ENCODE measurements at regions not wholly inside any gene's neighbourhood (a gene's known extent, or its start where the extent isn't known, plus 50 kb on each side); places are given as distances from the start of the nearest gene placed in this dataset.
"Not testable (repeated sequence)": the region's sequence is repeated elsewhere in the genome, so short reads cannot be mapped to it uniquely, and the experiment has no call there.

GRCh38 chr18:22063672-22064071, 105.7 kb upstream of the GATA6 start:
- no peak overlapping the region for H3K9ac ChIP-seq (ENCODE audit: low read depth, low read length)
- no peaks in the 10 kb centered on the region for H3K27me3 ChIP-seq (ENCODE audit: control insufficient read depth, insufficient read depth, low read length)
- peaks cover 7% of the 10 kb centered on the region for H3K9me3 ChIP-seq (replicated peaks; ENCODE audit: low read length)
- no peak overlapping the region for H3K4me3 ChIP-seq (ENCODE audit: low read length)
- no peak overlapping the region for H3K4me2 ChIP-seq (ENCODE audit: low read length)
- H3K36me3 ChIP-seq (ENCODE audit: insufficient read depth, low read length) = no peaks in the 10 kb centered on the region
- H3K4me1 ChIP-seq (ENCODE audit: control insufficient read depth, insufficient read depth, low read length) = no peaks in the 10 kb centered on the region

DNA sequence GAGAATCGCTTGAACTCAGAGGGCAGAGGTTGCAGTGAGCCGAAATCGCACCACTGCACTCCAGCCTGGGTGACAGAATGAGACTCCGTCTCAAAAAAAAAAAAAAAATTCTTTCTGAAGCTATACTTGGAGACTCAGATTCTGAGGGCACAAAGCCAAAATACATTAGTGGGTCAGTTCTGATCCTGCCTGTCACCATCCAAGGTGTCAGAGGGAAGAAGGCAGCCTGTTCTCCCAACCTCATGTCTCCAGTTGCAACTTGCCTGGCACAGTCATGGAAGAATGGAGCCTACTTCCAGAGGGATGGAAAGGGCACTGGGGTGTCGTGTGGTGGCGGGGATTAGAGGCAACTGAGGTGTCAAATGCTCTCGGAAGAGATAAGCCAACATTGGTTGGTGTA, 104.8 kb upstream of the GATA6 start:
- H3K36me3 ChIP-seq (ENCODE audit: insufficient read depth, low read length) = no peaks in the 10 kb centered on the region
- no peak overlapping the region for H3K4me2 ChIP-seq (ENCODE audit: low read length)
- no peaks in the 10 kb centered on the region for H3K27me3 ChIP-seq (ENCODE audit: control insufficient read depth, insufficient read depth, low read length)
- no peak overlapping the region for H3K9ac ChIP-seq (ENCODE audit: low read depth, low read length)
- H3K4me3 ChIP-seq (ENCODE audit: low read length) = no peak overlapping the region
- H3K9me3 ChIP-seq (replicated peaks; ENCODE audit: low read length) = peaks cover 7% of the 10 kb centered on the region
- no peaks in the 10 kb centered on the region for H3K4me1 ChIP-seq (ENCODE audit: control insufficient read depth, insufficient read depth, low read length)

- no peaks in the 10 kb centered on the region for H3K36me3 ChIP-seq (ENCODE audit: insufficient read depth, low read length)
- H3K9ac ChIP-seq (ENCODE audit: low read depth, low read length) = no peak overlapping the region
- H3K27me3 ChIP-seq (ENCODE audit: control insufficient read depth, insufficient read depth, low read length) = no peaks in the 10 kb centered on the region
- no peak overlapping the region for H3K4me2 ChIP-seq (ENCODE audit: low read length)
- peaks cover 7% of the 10 kb centered on the region for H3K9me3 ChIP-seq (replicated peaks; ENCODE audit: low read length)
- no peaks in the 10 kb centered on the region for H3K4me1 ChIP-seq (ENCODE audit: control insufficient read depth, insufficient read depth, low read length)
- no peak overlapping the region for H3K4me3 ChIP-seq (ENCODE audit: low read length)
These were observed 104.1 kb upstream of the GATA6 start for GRCh38 chr18:22065311-22065710.

DNA sequence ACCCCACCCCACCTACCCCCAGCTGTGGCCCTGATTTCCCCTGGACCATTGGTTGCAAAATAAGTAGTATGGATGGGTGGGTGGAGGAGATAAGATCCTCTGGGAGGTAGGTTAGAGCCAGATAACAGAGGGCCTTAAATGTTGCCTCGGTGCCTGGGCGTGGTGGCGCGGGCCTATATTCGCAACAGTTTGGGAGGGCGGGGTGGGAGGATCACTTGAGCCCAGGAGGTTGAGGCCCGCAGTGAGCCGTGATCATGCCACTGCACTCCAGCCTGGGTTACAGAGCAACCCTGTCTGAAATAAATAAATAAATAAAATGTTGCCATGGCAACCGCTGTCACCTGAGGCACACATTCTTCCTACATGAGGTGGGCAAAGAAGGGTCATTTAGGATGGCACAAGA, 103.3 kb upstream of the GATA6 start:
- no peak overlapping the region for H3K4me2 ChIP-seq (ENCODE audit: low read length)
- no peak overlapping the region for H3K4me3 ChIP-seq (ENCODE audit: low read length)
- no peak overlapping the region for H3K9ac ChIP-seq (ENCODE audit: low read depth, low read length)
- H3K4me1 ChIP-seq (ENCODE audit: control insufficient read depth, insufficient read depth, low read length) = no peaks in the 10 kb centered on the region
- H3K9me3 ChIP-seq (replicated peaks; ENCODE audit: low read length) = peaks cover 7% of the 10 kb centered on the region
- H3K36me3 ChIP-seq (ENCODE audit: insufficient read depth, low read length) = no peaks in the 10 kb centered on the region
- H3K27me3 ChIP-seq (ENCODE audit: control insufficient read depth, insufficient read depth, low read length) = no peaks in the 10 kb centered on the region

DNA sequence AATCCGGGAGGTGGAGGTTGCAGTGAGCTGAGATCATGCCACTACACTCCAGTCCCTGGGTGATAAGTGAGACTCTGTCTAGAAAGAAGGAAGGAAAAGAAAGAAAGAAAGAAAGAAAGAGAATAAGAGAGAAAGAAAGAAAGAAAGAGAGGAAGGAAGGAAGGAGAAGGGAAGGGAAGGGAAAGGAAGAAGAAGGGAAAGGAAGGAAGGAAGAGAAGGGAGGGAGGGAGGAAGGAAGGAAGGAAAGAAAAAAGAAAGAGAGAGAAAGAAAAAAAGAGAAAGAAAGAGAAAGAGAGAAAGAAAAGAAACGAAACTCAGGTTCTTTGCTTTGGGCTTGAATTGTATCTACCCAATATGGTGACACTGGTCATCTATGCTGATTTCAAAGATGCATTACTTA, 102.3 kb upstream of the GATA6 start:
- peaks cover 7% of the 10 kb centered on the region for H3K9me3 ChIP-seq (replicated peaks; ENCODE audit: low read length)
- no peak overlapping the region for H3K4me2 ChIP-seq (ENCODE audit: low read length)
- no peak overlapping the region for H3K4me3 ChIP-seq (ENCODE audit: low read length)
- H3K4me1 ChIP-seq (ENCODE audit: control insufficient read depth, insufficient read depth, low read length) = no peaks in the 10 kb centered on the region
- no peaks in the 10 kb centered on the region for H3K36me3 ChIP-seq (ENCODE audit: insufficient read depth, low read length)
- H3K27me3 ChIP-seq (ENCODE audit: control insufficient read depth, insufficient read depth, low read length) = no peaks in the 10 kb centered on the region
- H3K9ac ChIP-seq (ENCODE audit: low read depth, low read length) = no peak overlapping the region

- Histone ChIP-seq H3K27me3 (ENCODE audit: control insufficient read depth, insufficient read depth, low read length) (no peaks in the 10 kb centered on the region), H3K4me2 (ENCODE audit: low read length) (no peak overlapping the region), H3K36me3 (ENCODE audit: insufficient read depth, low read length) (no peaks in the 10 kb centered on the region), H3K9ac (ENCODE audit: low read depth, low read length) (no peak overlapping the region), H3K4me3 (ENCODE audit: low read length) (no peak overlapping the region), H3K4me1 (ENCODE audit: control insufficient read depth, insufficient read depth, low read length) (no peaks in the 10 kb centered on the region), H3K9me3 (replicated peaks; ENCODE audit: low read length) (peaks cover 7% of the 10 kb centered on the region)
These were observed 101.7 kb upstream of the GATA6 start for GRCh38 chr18:22067682-22068081.

GRCh38 chr18:22068784-22069183, 100.6 kb upstream of the GATA6 start:
- not testable (repeated sequence) for H3K4me1 ChIP-seq (ENCODE audit: control insufficient read depth, insufficient read depth, low read length); H3K9me3 ChIP-seq (replicated peaks; ENCODE audit: low read length); H3K4me2 ChIP-seq (ENCODE audit: low read length)

GRCh38 chr18:22069916-22070315, 99.5 kb upstream of the GATA6 start:
- Histone ChIP-seq H3K9ac (ENCODE audit: low read depth, low read length) (no peak overlapping the region), H3K4me1 (ENCODE audit: control insufficient read depth, insufficient read depth, low read length) (no peaks in the 10 kb centered on the region), H3K27me3 (ENCODE audit: control insufficient read depth, insufficient read depth, low read length) (no peaks in the 10 kb centered on the region), H3K36me3 (ENCODE audit: insufficient read depth, low read length) (no peaks in the 10 kb centered on the region), H3K9me3 (replicated peaks; ENCODE audit: low read length) (peaks cover 7% of the 10 kb centered on the region), H3K4me3 (ENCODE audit: low read length) (no peak overlapping the region), H3K4me2 (ENCODE audit: low read length) (no peak overlapping the region)

More at GRCh38 chr18:22068784-22069183, 100.6 kb upstream of the GATA6 start:
- not testable (repeated sequence) for H3K9ac ChIP-seq (ENCODE audit: low read depth, low read length); H3K4me3 ChIP-seq (ENCODE audit: low read length); H3K27me3 ChIP-seq (ENCODE audit: control insufficient read depth, insufficient read depth, low read length); H3K36me3 ChIP-seq (ENCODE audit: insufficient read depth, low read length)

DNA sequence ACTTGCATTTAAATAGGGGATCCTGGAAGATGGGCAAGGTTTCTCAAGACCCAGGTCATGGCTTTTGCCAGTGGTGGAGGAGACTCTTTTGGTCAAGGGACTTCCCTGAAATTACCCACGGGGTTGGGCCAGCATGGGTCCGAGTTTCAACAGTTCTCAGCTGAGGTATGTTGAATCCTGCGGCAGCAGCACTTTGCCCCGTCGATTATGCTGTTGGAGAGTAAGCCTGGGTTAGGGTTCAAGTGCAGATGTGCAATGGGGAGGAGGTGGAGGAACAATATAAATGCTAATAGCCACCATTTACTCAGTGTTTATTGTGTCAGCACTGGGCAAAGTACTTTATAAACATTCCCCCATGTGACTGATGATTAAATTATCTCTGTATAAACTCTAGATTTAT, 96.0 kb upstream of the GATA6 start:
- H3K4me3 ChIP-seq (ENCODE audit: low read length) = no peak overlapping the region
- H3K9me3 ChIP-seq (replicated peaks; ENCODE audit: low read length) = no peaks in the 10 kb centered on the region
- no peaks in the 10 kb centered on the region for H3K36me3 ChIP-seq (ENCODE audit: insufficient read depth, low read length)
- no peak overlapping the region for H3K4me2 ChIP-seq (ENCODE audit: low read length)
- no peaks in the 10 kb centered on the region for H3K27me3 ChIP-seq (ENCODE audit: control insufficient read depth, insufficient read depth, low read length)
- no peak overlapping the region for H3K9ac ChIP-seq (ENCODE audit: low read depth, low read length)
- H3K4me1 ChIP-seq (ENCODE audit: control insufficient read depth, insufficient read depth, low read length) = no peaks in the 10 kb centered on the region

DNA sequence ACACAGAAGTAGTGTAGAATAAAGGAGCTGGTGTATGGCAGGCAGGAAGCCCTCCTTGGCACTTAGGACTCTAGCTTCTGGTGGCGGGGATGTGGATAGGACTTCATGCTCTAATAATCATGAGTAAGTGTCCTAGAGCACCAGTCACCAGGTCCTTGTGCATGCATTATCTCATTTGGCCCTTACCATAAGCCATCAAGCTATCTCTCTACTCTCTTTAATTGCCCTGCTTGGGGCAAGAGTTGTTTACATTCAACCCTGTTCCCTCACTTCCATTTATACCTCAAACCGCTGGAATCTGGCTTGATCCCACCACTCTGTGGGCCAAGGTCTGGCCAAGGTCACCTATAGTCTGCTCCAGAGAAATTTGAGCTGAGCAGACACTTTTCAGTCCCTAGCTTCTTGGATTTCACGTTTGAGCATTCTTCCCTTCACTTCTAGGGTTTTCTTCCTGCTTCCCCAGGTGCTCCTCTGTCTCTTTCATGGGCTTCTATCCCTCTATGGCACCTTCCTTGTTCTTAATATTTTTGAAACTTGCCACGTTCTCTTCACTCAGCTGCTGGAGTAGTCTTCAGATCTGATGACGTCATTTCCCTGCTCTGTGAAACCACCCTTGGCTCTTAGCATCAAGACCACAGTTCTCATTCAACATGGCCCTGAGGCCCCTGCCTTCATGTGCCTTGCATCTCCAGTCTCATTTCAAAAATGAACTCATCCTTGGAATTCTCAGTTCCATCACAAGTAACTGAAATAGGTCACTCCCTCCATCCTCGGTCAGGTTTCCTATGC, 94.9 kb upstream of the GATA6 start:
- H3K27me3 ChIP-seq (ENCODE audit: control insufficient read depth, insufficient read depth, low read length) = no peaks in the 10 kb centered on the region
- H3K36me3 ChIP-seq (ENCODE audit: insufficient read depth, low read length) = no peaks in the 10 kb centered on the region

DNA sequence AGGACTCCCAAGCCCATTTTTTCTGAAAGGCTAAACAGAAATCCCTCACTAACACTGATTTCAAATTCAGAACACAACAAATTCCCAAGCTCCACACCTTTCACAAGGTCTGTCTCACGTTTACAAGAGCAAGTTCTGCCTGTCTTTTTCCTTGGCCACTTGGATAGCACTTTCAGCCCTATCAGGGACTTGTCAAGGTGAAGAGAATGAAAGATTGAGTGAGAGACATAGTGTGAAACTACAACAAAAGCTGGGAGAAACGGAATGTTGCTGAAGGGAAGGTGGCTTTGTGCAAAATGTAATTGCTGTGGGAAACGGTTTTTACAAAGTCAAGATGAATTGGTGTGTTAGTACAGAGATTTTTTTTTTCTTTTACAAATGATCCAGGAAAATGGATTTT, 89.4 kb upstream of the GATA6 start:
- no peaks in the 10 kb centered on the region for H3K36me3 ChIP-seq (ENCODE audit: insufficient read depth, low read length)
- no peak overlapping the region for H3K4me2 ChIP-seq (ENCODE audit: low read length)
- no peak overlapping the region for H3K4me3 ChIP-seq (ENCODE audit: low read length)
- H3K9ac ChIP-seq (ENCODE audit: low read depth, low read length) = no peak overlapping the region
- H3K4me1 ChIP-seq (ENCODE audit: control insufficient read depth, insufficient read depth, low read length) = no peaks in the 10 kb centered on the region
- no peaks in the 10 kb centered on the region for H3K27me3 ChIP-seq (ENCODE audit: control insufficient read depth, insufficient read depth, low read length)
- peaks cover 8% of the 10 kb centered on the region for H3K9me3 ChIP-seq (replicated peaks; ENCODE audit: low read length)

More for the DNA sequence above, 94.9 kb upstream of the GATA6 start:
- H3K4me2 ChIP-seq (ENCODE audit: low read length) = no peak overlapping the region
- H3K4me3 ChIP-seq (ENCODE audit: low read length) = no peak overlapping the region
- H3K9me3 ChIP-seq (replicated peaks; ENCODE audit: low read length) = no peaks in the 10 kb centered on the region
- H3K4me1 ChIP-seq (ENCODE audit: control insufficient read depth, insufficient read depth, low read length) = no peaks in the 10 kb centered on the region
- H3K9ac ChIP-seq (ENCODE audit: low read depth, low read length) = no peak overlapping the region

- Histone ChIP-seq H3K9me3 (replicated peaks; ENCODE audit: low read length) (peaks cover 8% of the 10 kb centered on the region), H3K4me2 (ENCODE audit: low read length) (no peak overlapping the region)
These were observed 87.0 kb upstream of the GATA6 start for GRCh38 chr18:22082408-22082807.

More at GRCh38 chr18:22082408-22082807, 87.0 kb upstream of the GATA6 start:
- Histone ChIP-seq H3K27me3 (ENCODE audit: control insufficient read depth, insufficient read depth, low read length) (no peaks in the 10 kb centered on the region), H3K36me3 (ENCODE audit: insufficient read depth, low read length) (no peaks in the 10 kb centered on the region), H3K4me3 (ENCODE audit: low read length) (no peak overlapping the region), H3K9ac (ENCODE audit: low read depth, low read length) (no peak overlapping the region), H3K4me1 (ENCODE audit: control insufficient read depth, insufficient read depth, low read length) (no peaks in the 10 kb centered on the region)
